ENCODE measurements at regions not wholly inside any gene's neighbourhood (a gene's known extent, or its start where the extent isn't known, plus 50 kb on each side); places are given as distances from the start of the nearest gene placed in this dataset.

DNA sequence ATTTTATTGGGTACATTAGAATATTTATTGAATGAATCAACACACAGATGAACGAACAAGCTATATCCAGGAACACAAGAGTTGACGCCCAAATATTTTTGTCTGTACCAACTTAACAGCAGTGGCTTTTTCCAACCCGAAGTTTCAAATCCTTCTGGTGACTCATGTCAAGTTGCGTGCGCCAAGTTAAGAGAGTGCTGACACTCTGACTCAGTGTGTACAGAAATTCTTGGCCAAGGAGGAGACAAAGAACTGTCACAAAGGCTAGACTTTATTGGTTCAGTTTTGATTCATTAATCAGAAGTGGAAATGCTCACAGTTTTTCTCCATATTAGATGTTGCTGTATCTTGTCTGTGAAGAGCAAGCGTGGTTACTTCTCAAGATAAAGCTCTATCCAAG lies 59.6 kb upstream of the TSC22D2 start (continued):
- no peak for TF ChIP-seq FOXJ3 (CRISPR knock-in tag; IDR thresholded peaks at IDR 0.05; ENCODE audit: borderline replicate concordance)
- TF ChIP-seq, protein P1, sequence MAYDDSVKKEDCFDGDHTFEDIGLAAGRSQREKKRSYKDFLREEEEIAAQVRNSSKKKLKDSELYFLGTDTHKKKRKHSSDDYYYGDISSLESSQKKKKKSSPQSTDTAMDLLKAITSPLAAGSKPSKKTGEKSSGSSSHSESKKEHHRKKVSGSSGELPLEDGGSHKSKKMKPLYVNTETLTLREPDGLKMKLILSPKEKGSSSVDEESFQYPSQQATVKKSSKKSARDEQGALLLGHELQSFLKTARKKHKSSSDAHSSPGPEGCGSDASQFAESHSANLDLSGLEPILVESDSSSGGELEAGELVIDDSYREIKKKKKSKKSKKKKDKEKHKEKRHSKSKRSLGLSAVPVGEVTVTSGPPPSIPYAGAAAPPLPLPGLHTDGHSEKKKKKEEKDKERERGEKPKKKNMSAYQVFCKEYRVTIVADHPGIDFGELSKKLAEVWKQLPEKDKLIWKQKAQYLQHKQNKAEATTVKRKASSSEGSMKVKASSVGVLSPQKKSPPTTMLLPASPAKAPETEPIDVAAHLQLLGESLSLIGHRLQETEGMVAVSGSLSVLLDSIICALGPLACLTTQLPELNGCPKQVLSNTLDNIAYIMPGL (CRISPR knock-in tag; IDR thresholded peaks at IDR 0.05), result no peak

DNA sequence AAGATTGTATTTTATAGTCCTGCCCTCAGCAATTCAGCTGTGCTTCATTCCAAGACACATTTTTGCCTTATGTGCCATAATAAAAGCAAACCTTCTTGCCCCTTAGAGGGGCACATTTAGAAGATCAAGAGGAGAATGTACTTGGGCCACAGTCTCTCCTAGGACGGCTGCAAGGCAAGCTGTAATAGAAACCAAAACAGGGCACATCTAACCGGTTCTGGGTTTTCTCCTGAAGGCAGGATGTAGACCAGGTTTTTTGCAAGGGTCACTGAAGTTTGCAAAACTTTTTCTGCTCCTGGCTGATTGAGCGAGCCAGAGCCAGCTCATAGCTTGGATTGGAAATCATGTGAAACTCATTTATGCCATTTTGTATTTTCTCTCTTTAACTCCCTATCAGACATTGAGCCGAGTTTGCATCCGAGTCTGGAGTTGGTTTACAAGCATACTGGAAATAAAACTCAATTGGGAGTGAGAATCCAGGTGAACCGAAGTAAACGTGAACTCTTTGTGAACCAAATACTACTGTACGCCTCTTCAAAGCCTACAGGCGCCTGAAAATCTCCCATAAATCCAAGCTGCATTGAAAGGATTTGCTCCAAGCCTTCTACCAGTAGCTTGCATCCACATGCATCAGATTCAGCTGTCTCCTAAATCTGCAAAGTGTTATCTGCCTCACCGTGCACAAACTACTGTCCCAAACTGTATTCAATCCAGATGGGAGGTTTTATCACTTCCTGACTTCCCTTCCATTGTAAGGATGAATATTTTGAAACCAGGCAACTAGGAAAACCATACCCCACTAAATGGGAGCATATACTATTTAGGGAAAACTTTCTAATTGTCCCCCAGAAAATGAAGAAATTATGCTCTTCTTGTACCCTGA lies 60.9 kb upstream of the TSC22D2 start:
- H3K36me3 Mint-ChIP-seq, result no peaks in the 10 kb centered on the region
- H3K4me3 Mint-ChIP-seq, result no peak overlapping the region
- CTCF ChIA-PET, result interaction anchor here (0.6 to 1.7 kb wide), 3 partner anchors 37 to 61 kb away, joined by 3 to 6 read pairs (median 4); partner anchors contain the start of gene TSC22D2
- no peak for DNase-seq (ENCODE audit: low spot score)
- H3K4me1 Mint-ChIP-seq, result peaks cover 57% of the 10 kb centered on the region
- TF ChIP-seq, protein P2, sequence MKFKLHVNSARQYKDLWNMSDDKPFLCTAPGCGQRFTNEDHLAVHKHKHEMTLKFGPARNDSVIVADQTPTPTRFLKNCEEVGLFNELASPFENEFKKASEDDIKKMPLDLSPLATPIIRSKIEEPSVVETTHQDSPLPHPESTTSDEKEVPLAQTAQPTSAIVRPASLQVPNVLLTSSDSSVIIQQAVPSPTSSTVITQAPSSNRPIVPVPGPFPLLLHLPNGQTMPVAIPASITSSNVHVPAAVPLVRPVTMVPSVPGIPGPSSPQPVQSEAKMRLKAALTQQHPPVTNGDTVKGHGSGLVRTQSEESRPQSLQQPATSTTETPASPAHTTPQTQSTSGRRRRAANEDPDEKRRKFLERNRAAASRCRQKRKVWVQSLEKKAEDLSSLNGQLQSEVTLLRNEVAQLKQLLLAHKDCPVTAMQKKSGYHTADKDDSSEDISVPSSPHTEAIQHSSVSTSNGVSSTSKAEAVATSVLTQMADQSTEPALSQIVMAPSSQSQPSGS (CRISPR knock-in tag; IDR thresholded peaks at IDR 0.05; ENCODE audit: borderline replicate concordance, low read depth), result no peak
- TF ChIP-seq NFE2L1 (CRISPR knock-in tag; IDR thresholded peaks at IDR 0.05), result no peak
- no peak for TF ChIP-seq NR3C1 (CRISPR knock-in tag; conservative IDR thresholded peaks at IDR 0.05; ENCODE audit: low read depth)
- no peak for TF ChIP-seq FOXK1 (CRISPR knock-in tag; IDR thresholded peaks at IDR 0.05)
- TF ChIP-seq ESRRA (CRISPR knock-in tag; IDR thresholded peaks at IDR 0.05; ENCODE audit: borderline replicate concordance), result no peak
- TF ChIP-seq, protein P3, sequence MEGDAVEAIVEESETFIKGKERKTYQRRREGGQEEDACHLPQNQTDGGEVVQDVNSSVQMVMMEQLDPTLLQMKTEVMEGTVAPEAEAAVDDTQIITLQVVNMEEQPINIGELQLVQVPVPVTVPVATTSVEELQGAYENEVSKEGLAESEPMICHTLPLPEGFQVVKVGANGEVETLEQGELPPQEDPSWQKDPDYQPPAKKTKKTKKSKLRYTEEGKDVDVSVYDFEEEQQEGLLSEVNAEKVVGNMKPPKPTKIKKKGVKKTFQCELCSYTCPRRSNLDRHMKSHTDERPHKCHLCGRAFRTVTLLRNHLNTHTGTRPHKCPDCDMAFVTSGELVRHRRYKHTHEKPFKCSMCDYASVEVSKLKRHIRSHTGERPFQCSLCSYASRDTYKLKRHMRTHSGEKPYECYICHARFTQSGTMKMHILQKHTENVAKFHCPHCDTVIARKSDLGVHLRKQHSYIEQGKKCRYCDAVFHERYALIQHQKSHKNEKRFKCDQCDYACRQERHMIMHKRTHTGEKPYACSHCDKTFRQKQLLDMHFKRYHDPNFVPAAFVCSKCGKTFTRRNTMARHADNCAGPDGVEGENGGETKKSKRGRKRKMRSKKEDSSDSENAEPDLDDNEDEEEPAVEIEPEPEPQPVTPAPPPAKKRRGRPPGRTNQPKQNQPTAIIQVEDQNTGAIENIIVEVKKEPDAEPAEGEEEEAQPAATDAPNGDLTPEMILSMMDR (IDR thresholded peaks at IDR 0.05), result no peak
- TF ChIP-seq CBFB (CRISPR knock-in tag; IDR thresholded peaks at IDR 0.05; ENCODE audit: low read depth), result no peak
- TF ChIP-seq TP53 (CRISPR knock-in tag; IDR thresholded peaks at IDR 0.05), result no peak
- no peak for TF ChIP-seq ZNF423 (CRISPR knock-in tag; IDR thresholded peaks at IDR 0.05)
- TF ChIP-seq TCF7 (CRISPR knock-in tag; IDR thresholded peaks at IDR 0.05; ENCODE audit: low read depth), result no peak
- H3K9me3 Mint-ChIP-seq, result no peaks in the 10 kb centered on the region
- peak overlapping the region; percentile 47; the same call in 1 of the 2 replicates for H3K27ac Mint-ChIP-seq
- no peak for ATAC-seq
- POLR2A ChIA-PET, result interaction anchor here (0.8 to 1.2 kb wide), 2 partner anchors 19 to 61 kb away, joined by 3 read pairs; partner anchors contain the start of gene TSC22D2
- H3K27me3 Mint-ChIP-seq (ENCODE audit: low read depth), result no peaks in the 10 kb centered on the region

DNA sequence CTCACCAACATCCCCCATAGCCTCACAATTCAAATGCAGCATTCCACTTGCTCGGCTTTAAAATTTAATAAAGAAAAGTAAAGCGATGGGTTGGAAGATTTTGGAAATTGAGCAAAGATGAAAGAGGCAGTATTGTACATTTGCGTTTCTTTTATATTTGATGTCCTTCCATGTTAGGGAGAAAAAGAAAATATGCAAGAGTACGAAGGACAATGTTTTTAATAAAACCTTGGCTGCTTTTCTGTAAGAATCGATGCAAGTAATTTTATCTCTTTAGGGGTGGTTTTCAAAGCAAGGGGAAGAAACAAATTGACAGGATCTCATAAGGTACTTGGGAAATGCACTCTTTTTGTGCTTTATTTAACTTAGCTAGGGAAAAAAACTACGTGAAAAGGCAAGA lies 61.8 kb upstream of the TSC22D2 start:
- TF ChIP-seq, protein P4, sequence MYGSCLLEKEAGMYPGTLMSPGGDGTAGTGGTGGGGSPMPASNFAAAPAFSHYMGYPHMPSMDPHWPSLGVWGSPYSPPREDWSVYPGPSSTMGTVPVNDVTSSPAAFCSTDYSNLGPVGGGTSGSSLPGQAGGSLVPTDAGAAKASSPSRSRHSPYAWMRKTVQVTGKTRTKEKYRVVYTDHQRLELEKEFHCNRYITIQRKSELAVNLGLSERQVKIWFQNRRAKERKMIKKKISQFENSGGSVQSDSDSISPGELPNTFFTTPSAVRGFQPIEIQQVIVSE (CRISPR knock-in tag; IDR thresholded peaks at IDR 0.05; ENCODE audit: borderline replicate concordance), result no peak
- TF ChIP-seq EMX1 (CRISPR knock-in tag; IDR thresholded peaks at IDR 0.05) (no peak), SP1 (CRISPR knock-in tag; conservative IDR thresholded peaks at IDR 0.05) (no peak), ETV6 (CRISPR knock-in tag; IDR thresholded peaks at IDR 0.05) (no peak), ZNF671 (CRISPR knock-in tag; IDR thresholded peaks at IDR 0.05) (no peak), ZBTB21 (CRISPR knock-in tag; IDR thresholded peaks at IDR 0.05; ENCODE audit: borderline replicate concordance) (no peak), TCF7 (CRISPR knock-in tag; IDR thresholded peaks at IDR 0.05; ENCODE audit: low read depth) (no peak)
- Mint-ChIP-seq H3K27me3 (ENCODE audit: low read depth) (no peaks in the 10 kb centered on the region), H3K9me3 (no peaks in the 10 kb centered on the region), H3K4me3 (no peak overlapping the region), H3K27ac (0 out of 2 replicates have a peak overlapping the region, but pooled peaks have one; percentile 36), H3K36me3 (no peaks in the 10 kb centered on the region), H3K4me1 (peaks cover 57% of the 10 kb centered on the region)
- ChIA-PET CTCF (interaction anchor here (1.0 to 1.7 kb wide), 2 partner anchors 38 to 62 kb away, joined by 3 to 6 read pairs; partner anchors contain the start of gene TSC22D2), POLR2A (interaction anchor here (0.8 kb wide), 1 partner anchor 62 kb away, joined by 3 read pairs; the partner anchor contains the start of gene TSC22D2)
- ATAC-seq (no peak), DNase-seq (ENCODE audit: low spot score) (no peak)
